ENCODE measurements at regions not wholly inside any gene's neighbourhood (a gene's known extent, or its start where the extent isn't known, plus 50 kb on each side); places are given as distances from the start of the nearest gene placed in this dataset.

- no peaks in the 10 kb centered on the region for H3K27me3 ChIP-seq (ENCODE audit: insufficient read depth, low read length)
- no peak for DNase-seq (ENCODE audit: insufficient read length, low spot score, missing footprints)
- no peaks in the 10 kb centered on the region for H3K9me3 ChIP-seq (ENCODE audit: low read depth, low read length)
- peaks cover 14% of the 10 kb centered on the region for H3K4me1 ChIP-seq (ENCODE audit: insufficient read depth, low read length)
- no peaks in the 10 kb centered on the region for H4K20me1 ChIP-seq (ENCODE audit: insufficient read depth, low read length)
- no peak overlapping the region for H3K4me2 ChIP-seq (ENCODE audit: insufficient read depth, low read length)
- no peak overlapping the region for H3K4me3 ChIP-seq (ENCODE audit: insufficient read depth, low read length)
- H2AFZ ChIP-seq (ENCODE audit: low read length): no peak overlapping the region
- no peaks in the 10 kb centered on the region for H3K79me2 ChIP-seq (ENCODE audit: insufficient read depth, low read length)
- no peak for TF ChIP-seq CTCF (IDR thresholded peaks at IDR 0.05; ENCODE audit: extremely low read depth, low read depth, low read length)
- H3K27ac ChIP-seq (ENCODE audit: low read depth, low read length): no peak overlapping the region
- H3K36me3 ChIP-seq (ENCODE audit: insufficient read depth, low read length): no peaks in the 10 kb centered on the region
Measured at GRCh38 chr2:120638450-120638849, 97.2 kb upstream of the GLI2 start.

- TF ChIP-seq CTCF (IDR thresholded peaks at IDR 0.05; ENCODE audit: extremely low read depth, low read depth, low read length): no peak
- Histone ChIP-seq H2AFZ (ENCODE audit: low read length) (no peak overlapping the region), H3K4me2 (ENCODE audit: insufficient read depth, low read length) (peak overlapping the region; percentile 25)
Measured at GRCh38 chr2:120641366-120641771, 94.3 kb upstream of the GLI2 start.

GRCh38 chr2:120642646-120643045, 93.0 kb upstream of the GLI2 start:
- H2AFZ ChIP-seq (ENCODE audit: low read length): no peak overlapping the region
- H3K4me2 ChIP-seq (ENCODE audit: insufficient read depth, low read length): no peak overlapping the region
- H3K4me3 ChIP-seq (ENCODE audit: insufficient read depth, low read length): no peak overlapping the region
- no peak for DNase-seq (ENCODE audit: insufficient read length, low spot score, missing footprints)
- peaks cover 16% of the 10 kb centered on the region for H3K4me1 ChIP-seq (ENCODE audit: insufficient read depth, low read length)
- no peaks in the 10 kb centered on the region for H3K9me3 ChIP-seq (ENCODE audit: low read depth, low read length)
- no peaks in the 10 kb centered on the region for H3K27me3 ChIP-seq (ENCODE audit: insufficient read depth, low read length)
- H3K79me2 ChIP-seq (ENCODE audit: insufficient read depth, low read length): no peaks in the 10 kb centered on the region
- no peak overlapping the region for H3K27ac ChIP-seq (ENCODE audit: low read depth, low read length)
- no peak for TF ChIP-seq CTCF (IDR thresholded peaks at IDR 0.05; ENCODE audit: extremely low read depth, low read depth, low read length)
- H3K36me3 ChIP-seq (ENCODE audit: insufficient read depth, low read length): no peaks in the 10 kb centered on the region
- H4K20me1 ChIP-seq (ENCODE audit: insufficient read depth, low read length): no peaks in the 10 kb centered on the region

More at GRCh38 chr2:120641366-120641771, 94.3 kb upstream of the GLI2 start:
- peaks cover 14% of the 10 kb centered on the region for H3K4me1 ChIP-seq (ENCODE audit: insufficient read depth, low read length)
- H3K27ac ChIP-seq (ENCODE audit: low read depth, low read length): peak overlapping the region; percentile 45
- no peaks in the 10 kb centered on the region for H3K36me3 ChIP-seq (ENCODE audit: insufficient read depth, low read length)
- DNase-seq (ENCODE audit: insufficient read length, low spot score, missing footprints): peak; percentile 83
- H3K9me3 ChIP-seq (ENCODE audit: low read depth, low read length): no peaks in the 10 kb centered on the region
- no peaks in the 10 kb centered on the region for H4K20me1 ChIP-seq (ENCODE audit: insufficient read depth, low read length)
- no peaks in the 10 kb centered on the region for H3K79me2 ChIP-seq (ENCODE audit: insufficient read depth, low read length)
- no peaks in the 10 kb centered on the region for H3K27me3 ChIP-seq (ENCODE audit: insufficient read depth, low read length)
- H3K4me3 ChIP-seq (ENCODE audit: insufficient read depth, low read length): no peak overlapping the region

GRCh38 chr2:120646994-120647393, 88.7 kb upstream of the GLI2 start:
- no peak overlapping the region for H3K4me2 ChIP-seq (ENCODE audit: insufficient read depth, low read length)

More at GRCh38 chr2:120646994-120647393, 88.7 kb upstream of the GLI2 start:
- no peaks in the 10 kb centered on the region for H4K20me1 ChIP-seq (ENCODE audit: insufficient read depth, low read length)
- TF ChIP-seq CTCF (IDR thresholded peaks at IDR 0.05; ENCODE audit: extremely low read depth, low read depth, low read length): no peak
- no peak overlapping the region for H3K4me3 ChIP-seq (ENCODE audit: insufficient read depth, low read length)
- no peaks in the 10 kb centered on the region for H3K27me3 ChIP-seq (ENCODE audit: insufficient read depth, low read length)
- no peak overlapping the region for H3K27ac ChIP-seq (ENCODE audit: low read depth, low read length)
- no peaks in the 10 kb centered on the region for H3K36me3 ChIP-seq (ENCODE audit: insufficient read depth, low read length)
- peaks cover 8% of the 10 kb centered on the region for H3K9me3 ChIP-seq (ENCODE audit: low read depth, low read length)
- H2AFZ ChIP-seq (ENCODE audit: low read length): no peak overlapping the region
- peaks cover 8% of the 10 kb centered on the region for H3K4me1 ChIP-seq (ENCODE audit: insufficient read depth, low read length)
- no peaks in the 10 kb centered on the region for H3K79me2 ChIP-seq (ENCODE audit: insufficient read depth, low read length)
- DNase-seq (ENCODE audit: insufficient read length, low spot score, missing footprints): no peak
